ENCODE measurements at regions not wholly inside any gene's neighbourhood (a gene's known extent, or its start where the extent isn't known, plus 50 kb on each side); places are given as distances from the start of the nearest gene placed in this dataset.

- TF ChIP-seq CTCF (IDR thresholded peaks at IDR 0.05) (no peak), POLR2A (IDR thresholded peaks at IDR 0.05) (no peak)
Observed at GRCh38 chr2:36060133-36060532, 295.4 kb upstream of the CRIM1 start.
